Neural cell (in vitro differentiated cells): ENCODE measurements at regions not wholly inside any gene's neighbourhood (a gene's known extent, or its start where the extent isn't known, plus 50 kb on each side); places are given as distances from the start of the nearest gene placed in this dataset.

Experiments
- H2AFZ ChIP-seq: fragments of 200-600, 300-800 bp; sonication (generic), shearing (Covaris generic); 2 replicates; pipeline ENCODE4 v1.6.0; 2014; ENCODE audit warnings: low read depth, mild to moderate bottlenecking, antibody characterized with exemption, low read length, moderate library complexity
- H3F3A ChIP-seq: fragments of 200-600 bp; shearing (Covaris generic); 2 replicates; pipeline ENCODE4 v1.6.1; 2016; ENCODE audit warnings: mild to moderate bottlenecking, moderate library complexity, mixed read lengths, antibody characterized with exemption, low read length; ENCODE audit not compliant: insufficient read depth, poor library complexity, severe bottlenecking
- H3K27ac ChIP-seq: fragments of 200-600, 300-800 bp; sonication (generic), shearing (Covaris generic); 2 replicates; pipeline ENCODE4 v1.5.1; 2014; ENCODE audit warnings: mild to moderate bottlenecking, low read length, moderate library complexity
- H3K27me3 ChIP-seq: fragments of 300-800, 200-600 bp; sonication (generic), shearing (Covaris generic); 2 replicates; pipeline ENCODE4 v1.6.0; 2014; ENCODE audit warnings: mild to moderate bottlenecking, low read depth, low read length, moderate library complexity; ENCODE audit not compliant: insufficient read depth
- H3K36me3 ChIP-seq: fragments of 300-800, 200-600 bp; sonication (generic), shearing (Covaris generic); 2 replicates; pipeline ENCODE4 v1.5.1; 2014; ENCODE audit warnings: mild to moderate bottlenecking, antibody characterized with exemption, low read length, moderate library complexity; ENCODE audit not compliant: insufficient read depth
- H3K4me2 ChIP-seq: fragments of 300-800, 200-600 bp; sonication (generic), shearing (Covaris generic); 2 replicates; pipeline ENCODE4 v1.6.0; 2014; ENCODE audit warnings: mild to moderate bottlenecking, low read length
- H3K4me3 ChIP-seq: fragments of 300-800, 200-600 bp; sonication (generic), shearing (Covaris generic); 2 replicates; pipeline ENCODE4 v1.5.1; 2014; ENCODE audit warnings: mild to moderate bottlenecking, low read length, moderate library complexity
- H3K79me2 ChIP-seq: fragments of 200-600 bp; shearing (Covaris generic); replicated peaks from 2 replicates; pipeline ENCODE4 v1.6.0; 2014; ENCODE audit warnings: mild to moderate bottlenecking, low read length, moderate library complexity; ENCODE audit not compliant: insufficient read depth
- H3K9ac ChIP-seq: fragments of 300-800, 200-600 bp; sonication (generic), shearing (Covaris generic); 2 replicates; pipeline ENCODE4 v1.6.1; 2016; ENCODE audit warnings: mild to moderate bottlenecking, low read length, mixed read lengths
- H3K9me2 ChIP-seq: fragments of 200-600 bp; shearing (Covaris generic); 2 replicates; pipeline ENCODE4 v1.6.1; 2016; ENCODE audit warnings: mild to moderate bottlenecking, low read length, mixed read lengths; ENCODE audit not compliant: insufficient read depth
- H3K9me3 ChIP-seq: fragments of 200-600, 300-800 bp; sonication (generic), shearing (Covaris generic); 2 replicates; pipeline ENCODE4 v1.6.1; 2016; ENCODE audit warnings: mild to moderate bottlenecking, mixed run types, low read length, moderate library complexity, mixed read lengths
- H4K20me1 ChIP-seq: fragments of 200-600 bp; shearing (Covaris generic); 2 replicates; pipeline ENCODE4 v1.6.1; 2016; ENCODE audit warnings: mild to moderate bottlenecking, mixed run types; ENCODE audit not compliant: insufficient read depth
- EP300 ChIP-seq: fragments of 450-650 bp; conservative IDR thresholded peaks from 2 replicates; pipeline ENCODE4 v1.6.1; 2014; ENCODE audit warnings: antibody characterized with exemption, mild to moderate bottlenecking, moderate library complexity; ENCODE audit not compliant: poor library complexity, severe bottlenecking
- EZH2 ChIP-seq: fragments of 200-600, 300-800 bp; shearing (Covaris generic), sonication (generic); IDR thresholded peaks from 2 replicates; pipeline ENCODE4 v1.6.1; 2014; ENCODE audit warnings: antibody characterized with exemption, low read length, borderline replicate concordance, mild to moderate bottlenecking; ENCODE audit not compliant: insufficient read depth, poor library complexity, severe bottlenecking
- MXI1 ChIP-seq: fragments of 450-650 bp; conservative IDR thresholded peaks from 2 replicates; pipeline ENCODE4 v1.6.1; 2014; ENCODE audit warnings: antibody characterized with exemption, mild to moderate bottlenecking; ENCODE audit not compliant: poor library complexity, severe bottlenecking
- POLR2AphosphoS5 ChIP-seq: IDR thresholded peaks from 2 replicates; pipeline ENCODE4 v1.6.1; 2012
- RAD21 ChIP-seq: fragments of 450-650 bp; conservative IDR thresholded peaks from 2 replicates; pipeline ENCODE4 v1.6.1; 2014; ENCODE audit warnings: antibody characterized with exemption, mild to moderate bottlenecking, moderate library complexity
- SMC3 ChIP-seq: fragments of 450-650 bp; conservative IDR thresholded peaks from 2 replicates; pipeline ENCODE4 v1.6.1; 2014; ENCODE audit warnings: antibody characterized with exemption, mild to moderate bottlenecking, moderate library complexity; ENCODE audit not compliant: poor library complexity
- TAF1 ChIP-seq: IDR thresholded peaks from 2 replicates; pipeline ENCODE4 v1.6.1; 2012; ENCODE audit warnings: low read depth
- TF ChIP-seq, protein P1 (sequence below): IDR thresholded peaks from 2 replicates; pipeline ENCODE4 v1.6.1; 2012; ENCODE audit warnings: borderline replicate concordance
- TF ChIP-seq, protein P2 (sequence below): fragments of 450-650 bp; IDR thresholded peaks from 2 replicates; pipeline ENCODE4 v1.5.1; 2014; ENCODE audit warnings: antibody characterized with exemption, mild to moderate bottlenecking, moderate library complexity; ENCODE audit not compliant: poor library complexity, severe bottlenecking

DNA sequence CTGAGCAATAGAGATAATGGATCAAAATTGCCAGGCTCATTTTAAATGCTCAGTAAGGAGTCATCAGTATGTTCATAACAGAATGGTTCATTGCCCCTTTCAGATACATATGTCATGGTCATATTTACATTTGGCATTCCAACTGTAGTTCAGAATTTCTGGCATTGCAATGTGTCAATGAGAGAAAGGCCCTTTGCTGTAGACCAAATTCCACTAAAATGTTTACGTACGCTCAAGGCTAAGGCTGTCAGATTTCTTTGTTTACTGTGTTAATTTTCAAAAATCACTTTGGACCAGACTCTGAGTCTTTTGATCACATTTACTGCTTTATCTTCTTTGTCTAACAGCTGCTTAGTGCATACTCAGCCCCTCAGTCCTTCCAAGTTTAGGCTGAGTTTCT lies 213.5 kb downstream of the PIK3C3 start:
- TF ChIP-seq, protein P1, sequence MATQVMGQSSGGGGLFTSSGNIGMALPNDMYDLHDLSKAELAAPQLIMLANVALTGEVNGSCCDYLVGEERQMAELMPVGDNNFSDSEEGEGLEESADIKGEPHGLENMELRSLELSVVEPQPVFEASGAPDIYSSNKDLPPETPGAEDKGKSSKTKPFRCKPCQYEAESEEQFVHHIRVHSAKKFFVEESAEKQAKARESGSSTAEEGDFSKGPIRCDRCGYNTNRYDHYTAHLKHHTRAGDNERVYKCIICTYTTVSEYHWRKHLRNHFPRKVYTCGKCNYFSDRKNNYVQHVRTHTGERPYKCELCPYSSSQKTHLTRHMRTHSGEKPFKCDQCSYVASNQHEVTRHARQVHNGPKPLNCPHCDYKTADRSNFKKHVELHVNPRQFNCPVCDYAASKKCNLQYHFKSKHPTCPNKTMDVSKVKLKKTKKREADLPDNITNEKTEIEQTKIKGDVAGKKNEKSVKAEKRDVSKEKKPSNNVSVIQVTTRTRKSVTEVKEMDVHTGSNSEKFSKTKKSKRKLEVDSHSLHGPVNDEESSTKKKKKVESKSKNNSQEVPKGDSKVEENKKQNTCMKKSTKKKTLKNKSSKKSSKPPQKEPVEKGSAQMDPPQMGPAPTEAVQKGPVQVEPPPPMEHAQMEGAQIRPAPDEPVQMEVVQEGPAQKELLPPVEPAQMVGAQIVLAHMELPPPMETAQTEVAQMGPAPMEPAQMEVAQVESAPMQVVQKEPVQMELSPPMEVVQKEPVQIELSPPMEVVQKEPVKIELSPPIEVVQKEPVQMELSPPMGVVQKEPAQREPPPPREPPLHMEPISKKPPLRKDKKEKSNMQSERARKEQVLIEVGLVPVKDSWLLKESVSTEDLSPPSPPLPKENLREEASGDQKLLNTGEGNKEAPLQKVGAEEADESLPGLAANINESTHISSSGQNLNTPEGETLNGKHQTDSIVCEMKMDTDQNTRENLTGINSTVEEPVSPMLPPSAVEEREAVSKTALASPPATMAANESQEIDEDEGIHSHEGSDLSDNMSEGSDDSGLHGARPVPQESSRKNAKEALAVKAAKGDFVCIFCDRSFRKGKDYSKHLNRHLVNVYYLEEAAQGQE = no peak
- no peak for TF ChIP-seq POLR2AphosphoS5
- no peak for TF ChIP-seq RAD21
- no peak for TF ChIP-seq EP300
- TF ChIP-seq SMC3 = no peak
- H3K9me3 ChIP-seq = no peaks in the 10 kb centered on the region
- no peak overlapping the region for H3K4me2 ChIP-seq
- no peaks in the 10 kb centered on the region for H4K20me1 ChIP-seq
- no peak overlapping the region for H3K4me3 ChIP-seq
- no peaks in the 10 kb centered on the region for H3K36me3 ChIP-seq
- no peaks in the 10 kb centered on the region for H3K79me2 ChIP-seq
- no peaks in the 10 kb centered on the region for H3K27me3 ChIP-seq
- no peak overlapping the region for H3K9ac ChIP-seq
- no peaks in the 10 kb centered on the region for H3K9me2 ChIP-seq
- no peaks in the 10 kb centered on the region for H3F3A ChIP-seq
- H2AFZ ChIP-seq = no peak overlapping the region
- H3K27ac ChIP-seq = no peak overlapping the region

DNA sequence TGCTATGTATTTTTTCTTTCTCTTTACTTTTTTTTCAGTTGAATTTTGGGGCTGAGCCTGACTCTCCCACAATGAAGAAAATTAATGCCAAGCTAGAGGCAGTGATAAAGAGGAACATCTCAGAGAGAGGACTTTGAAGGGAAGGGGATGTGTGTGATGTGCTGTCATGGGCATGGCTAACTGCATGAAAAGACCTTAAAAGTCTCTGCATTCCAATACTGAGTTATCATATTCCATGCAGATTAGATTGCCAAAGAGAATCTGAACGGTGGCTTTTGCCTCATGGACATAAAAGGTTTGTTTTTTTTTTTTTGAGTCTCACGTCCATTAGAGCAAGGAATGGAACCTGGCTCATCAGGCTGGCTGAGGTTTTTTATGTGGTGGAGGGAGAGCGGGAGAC lies 213.9 kb downstream of the PIK3C3 start:
- H3K27ac ChIP-seq = no peak overlapping the region
- H3K4me3 ChIP-seq = no peak overlapping the region
- H3K9ac ChIP-seq = no peak overlapping the region
- no peaks in the 10 kb centered on the region for H3K27me3 ChIP-seq
- no peaks in the 10 kb centered on the region for H3K79me2 ChIP-seq
- H3K9me3 ChIP-seq = no peaks in the 10 kb centered on the region
- H3F3A ChIP-seq = no peaks in the 10 kb centered on the region
- H3K4me2 ChIP-seq = no peak overlapping the region
- H3K9me2 ChIP-seq = no peaks in the 10 kb centered on the region
- H2AFZ ChIP-seq = no peak overlapping the region
- TF ChIP-seq, protein P1 = no peak
- TF ChIP-seq EP300 (no peak), RAD21 (no peak), TAF1 (no peak), EZH2 (no peak), SMC3 (no peak), MXI1 (no peak), POLR2AphosphoS5 (no peak)
- TF ChIP-seq, protein P2, sequence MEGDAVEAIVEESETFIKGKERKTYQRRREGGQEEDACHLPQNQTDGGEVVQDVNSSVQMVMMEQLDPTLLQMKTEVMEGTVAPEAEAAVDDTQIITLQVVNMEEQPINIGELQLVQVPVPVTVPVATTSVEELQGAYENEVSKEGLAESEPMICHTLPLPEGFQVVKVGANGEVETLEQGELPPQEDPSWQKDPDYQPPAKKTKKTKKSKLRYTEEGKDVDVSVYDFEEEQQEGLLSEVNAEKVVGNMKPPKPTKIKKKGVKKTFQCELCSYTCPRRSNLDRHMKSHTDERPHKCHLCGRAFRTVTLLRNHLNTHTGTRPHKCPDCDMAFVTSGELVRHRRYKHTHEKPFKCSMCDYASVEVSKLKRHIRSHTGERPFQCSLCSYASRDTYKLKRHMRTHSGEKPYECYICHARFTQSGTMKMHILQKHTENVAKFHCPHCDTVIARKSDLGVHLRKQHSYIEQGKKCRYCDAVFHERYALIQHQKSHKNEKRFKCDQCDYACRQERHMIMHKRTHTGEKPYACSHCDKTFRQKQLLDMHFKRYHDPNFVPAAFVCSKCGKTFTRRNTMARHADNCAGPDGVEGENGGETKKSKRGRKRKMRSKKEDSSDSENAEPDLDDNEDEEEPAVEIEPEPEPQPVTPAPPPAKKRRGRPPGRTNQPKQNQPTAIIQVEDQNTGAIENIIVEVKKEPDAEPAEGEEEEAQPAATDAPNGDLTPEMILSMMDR = no peak
- no peaks in the 10 kb centered on the region for H4K20me1 ChIP-seq
- H3K36me3 ChIP-seq = no peaks in the 10 kb centered on the region
